ENCODE measurements at regions not wholly inside any gene's neighbourhood (a gene's known extent, or its start where the extent isn't known, plus 50 kb on each side); places are given as distances from the start of the nearest gene placed in this dataset.
"Not testable (repeated sequence)": the region's sequence is repeated elsewhere in the genome, so short reads cannot be mapped to it uniquely, and the experiment has no call there.

DNA sequence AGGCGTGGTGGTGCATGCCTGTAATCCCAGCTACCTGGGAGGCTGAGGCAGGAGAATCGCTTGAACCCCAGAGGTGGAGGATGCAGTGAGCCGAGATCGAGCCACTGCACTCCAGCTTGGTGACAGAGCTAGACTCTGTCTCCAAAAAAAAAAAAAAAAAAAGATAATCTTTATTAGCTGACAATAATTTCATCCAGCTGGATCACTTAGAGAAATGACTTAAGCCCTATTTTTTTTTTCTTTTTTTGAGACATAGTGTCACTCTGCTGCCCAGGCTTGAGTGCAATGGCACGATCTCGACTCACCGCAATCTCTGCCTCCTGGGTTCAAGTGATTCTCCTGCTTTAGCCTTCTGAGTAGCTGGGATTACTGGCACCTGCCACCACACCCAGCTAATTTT, 51.6 kb upstream of the MAP4K4 start:
- not testable (repeated sequence) for DNase-seq

DNA sequence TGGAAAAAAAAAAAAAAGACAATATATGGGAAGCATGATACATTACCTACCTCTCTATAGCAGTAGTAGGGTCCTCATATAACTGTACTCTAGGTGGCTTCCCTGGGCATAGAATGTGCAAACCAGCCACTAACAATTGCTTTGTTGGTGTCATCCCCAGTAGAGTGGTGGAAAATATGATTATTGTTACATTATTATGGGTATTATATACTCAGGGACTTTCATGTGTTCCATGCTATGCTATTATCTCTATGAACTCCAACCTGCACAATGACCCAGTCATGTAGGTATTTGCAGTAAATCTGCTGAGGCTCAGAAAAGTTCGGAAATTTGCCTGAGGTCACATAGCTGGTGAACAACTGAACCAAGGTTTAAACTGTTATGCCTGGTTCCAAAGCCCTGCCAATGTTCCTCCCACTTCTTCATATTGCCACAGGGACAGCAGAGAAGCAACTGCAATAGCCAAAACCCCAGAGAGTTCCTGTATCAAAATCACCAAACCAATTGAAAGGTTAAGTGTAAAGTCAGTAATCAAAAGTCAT, 52.6 kb upstream of the MAP4K4 start:
- no peak for DNase-seq

GRCh38 chr2:101643004-101643524, 54.4 kb upstream of the MAP4K4 start:
- no peak for DNase-seq

GRCh38 chr2:101638817-101639605, 58.5 kb upstream of the MAP4K4 start:
- DNase-seq, result no peak

GRCh38 chr2:101638181-101638711, 59.3 kb upstream of the MAP4K4 start:
- no peak for DNase-seq

DNA sequence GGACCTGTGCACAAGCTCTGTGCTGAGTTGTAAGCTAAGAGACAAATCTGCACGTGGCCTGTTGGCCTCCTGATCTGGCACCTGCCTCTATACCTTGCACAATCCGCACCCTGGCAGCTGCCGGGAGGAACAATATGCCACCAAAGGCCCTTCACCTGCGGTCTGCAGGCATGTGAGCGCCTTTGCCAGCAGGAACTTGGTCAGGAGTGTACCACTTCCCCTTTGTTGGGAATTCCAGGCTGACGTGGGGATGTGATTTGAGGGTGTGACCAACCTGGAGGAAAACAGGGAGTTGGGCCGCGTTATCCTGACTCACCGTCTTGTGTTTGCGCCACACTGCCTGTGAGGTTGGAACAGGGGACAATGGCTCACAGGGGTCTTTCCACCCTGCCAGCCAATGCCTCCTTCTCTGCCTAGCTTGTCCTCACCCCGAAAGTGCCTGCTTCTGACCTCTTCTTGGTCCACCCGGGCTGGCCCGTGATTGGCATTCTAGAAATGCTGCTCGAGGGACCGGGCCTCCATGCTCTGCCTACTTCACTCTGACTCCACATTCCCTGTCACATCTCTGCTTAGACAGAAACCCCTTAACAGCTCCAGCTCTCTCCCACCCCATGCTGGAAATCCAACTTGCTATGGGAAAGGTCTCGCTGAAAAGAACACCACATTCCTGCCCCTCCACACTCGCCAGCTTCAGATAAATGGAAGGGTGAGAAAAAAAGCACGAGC, 67.1 kb upstream of the MAP4K4 start:
- DNase-seq, result peak in 1 of 2 experiments; percentile 24

DNA sequence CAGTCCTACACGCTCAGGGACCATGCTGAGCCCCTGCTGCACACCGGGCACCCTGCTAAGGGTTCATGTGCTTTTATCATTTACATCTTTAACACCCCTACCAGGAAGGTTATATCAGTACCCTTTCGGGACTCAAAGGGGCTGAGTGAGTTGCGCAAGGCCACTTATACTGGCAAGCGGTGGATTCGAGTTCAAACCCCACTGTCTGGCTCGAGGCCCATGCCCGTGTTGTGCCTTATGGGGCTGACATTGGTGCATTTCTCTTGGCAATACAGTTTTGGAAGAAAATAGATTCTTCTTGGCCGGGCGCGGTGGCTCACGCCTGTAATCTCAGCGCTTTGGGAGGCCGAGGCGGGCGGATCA, 69.5 kb upstream of the MAP4K4 start:
- DNase-seq, result no peak

DNA sequence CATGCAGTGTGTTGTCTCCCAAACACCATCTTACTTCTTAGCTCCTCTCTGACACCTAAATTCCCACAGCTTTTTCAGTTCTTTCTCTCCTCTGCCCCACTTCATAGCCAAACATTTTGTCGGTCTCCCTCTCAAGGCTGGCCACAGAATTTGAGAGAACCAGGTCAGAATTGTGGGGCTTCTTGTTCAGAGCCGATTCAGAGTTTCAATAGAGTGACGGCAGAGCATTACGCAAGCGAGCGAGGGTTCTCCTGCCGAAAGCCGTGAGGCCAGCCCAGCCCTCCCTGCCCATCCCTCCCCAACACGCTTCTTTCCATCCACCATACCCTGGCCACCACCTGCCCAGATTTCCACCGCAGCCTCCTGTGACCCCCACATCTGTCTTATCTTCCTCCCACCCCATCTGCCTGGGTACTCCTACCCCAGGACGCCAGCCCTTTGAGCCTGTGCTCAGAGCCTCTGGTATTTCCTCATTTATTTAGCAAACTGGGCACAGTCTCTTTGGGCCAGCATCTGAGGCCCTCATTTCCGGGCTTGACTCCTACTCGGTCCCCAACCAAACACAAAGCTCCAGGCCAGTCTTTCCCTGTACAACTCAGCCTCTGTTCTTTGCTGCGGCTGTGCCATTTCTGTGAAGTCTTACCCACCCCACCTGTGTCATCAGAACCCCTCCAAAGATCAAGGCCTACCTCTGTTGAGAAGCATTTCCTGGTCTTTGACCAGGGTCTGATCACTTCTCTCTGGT, 70.0 kb upstream of the MAP4K4 start:
- DNase-seq, result no peak

DNA sequence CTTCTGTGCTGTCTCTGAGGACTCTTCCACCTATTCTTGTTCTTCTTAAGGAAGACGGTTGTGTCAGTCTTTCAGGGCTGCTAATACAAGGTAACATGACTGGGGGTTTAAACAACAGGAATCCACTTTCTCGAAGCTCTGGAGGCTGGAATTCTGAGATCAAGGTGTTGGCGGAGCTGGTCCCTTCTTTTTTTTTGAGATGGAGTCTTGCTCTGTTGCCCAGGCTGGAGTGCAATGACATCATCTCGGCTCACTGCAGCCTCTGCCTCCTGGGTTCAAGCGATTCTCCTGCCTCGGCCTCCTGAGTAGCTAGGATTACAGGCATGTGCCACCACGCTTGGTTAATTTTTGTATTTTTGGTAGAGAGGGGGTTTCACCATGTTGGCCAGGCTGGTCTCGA, 71.7 kb upstream of the MAP4K4 start:
- not testable (repeated sequence) for DNase-seq

GRCh38 chr2:101625387-101625786, 72.1 kb upstream of the MAP4K4 start:
- DNase-seq, result no peak

GRCh38 chr2:101624706-101625332, 72.7 kb upstream of the MAP4K4 start:
- no peak for DNase-seq

DNA sequence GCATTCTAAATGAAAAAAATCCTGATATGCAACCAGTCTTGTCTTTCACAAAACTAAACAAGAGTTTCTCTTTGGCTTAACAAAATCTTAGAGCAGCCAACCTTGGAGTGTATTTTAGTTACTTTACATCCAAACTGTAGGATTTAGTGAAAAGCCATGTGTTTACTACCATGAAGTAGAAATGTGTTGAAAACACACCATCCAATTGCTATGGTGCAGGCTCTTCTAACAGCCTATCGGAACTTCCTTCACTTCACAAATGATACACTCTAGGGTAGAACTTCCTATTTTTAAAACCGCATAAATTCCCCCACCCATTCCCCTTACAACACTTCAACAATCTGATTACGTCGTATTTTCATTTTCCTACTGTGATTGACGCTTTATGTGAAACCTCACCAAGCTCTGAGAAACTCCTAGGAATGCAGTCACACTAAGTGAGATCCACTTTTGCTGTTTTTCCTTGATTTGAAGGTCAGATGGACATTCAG, 74.4 kb upstream of the MAP4K4 start:
- DNase-seq, result no peak

- DNase-seq, result no peak
These were observed 75.1 kb upstream of the MAP4K4 start for GRCh38 chr2:101622210-101623030.

- DNase-seq, result no peak
These were observed 78.3 kb upstream of the MAP4K4 start for GRCh38 chr2:101619191-101619591.

DNA sequence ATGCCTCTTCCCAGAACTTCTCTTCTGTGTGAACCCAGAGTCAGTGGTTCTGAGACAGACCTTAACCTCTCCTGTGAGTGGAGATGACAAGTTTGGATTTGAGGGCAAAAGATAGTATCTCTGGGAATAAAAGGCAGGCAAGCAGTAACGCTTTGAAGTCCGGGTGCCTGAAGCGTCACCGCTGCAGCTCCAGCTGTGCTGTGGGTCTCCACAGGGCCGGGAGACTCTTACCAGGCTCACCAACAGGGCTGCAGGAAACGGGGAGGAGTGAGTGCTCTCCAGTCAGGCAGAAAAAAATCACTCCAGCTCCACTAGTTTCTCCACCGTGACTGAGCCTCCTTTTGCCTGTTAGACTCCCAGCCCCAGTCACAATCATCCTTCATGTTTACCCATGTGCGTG, 79.7 kb upstream of the MAP4K4 start:
- no peak for DNase-seq

DNA sequence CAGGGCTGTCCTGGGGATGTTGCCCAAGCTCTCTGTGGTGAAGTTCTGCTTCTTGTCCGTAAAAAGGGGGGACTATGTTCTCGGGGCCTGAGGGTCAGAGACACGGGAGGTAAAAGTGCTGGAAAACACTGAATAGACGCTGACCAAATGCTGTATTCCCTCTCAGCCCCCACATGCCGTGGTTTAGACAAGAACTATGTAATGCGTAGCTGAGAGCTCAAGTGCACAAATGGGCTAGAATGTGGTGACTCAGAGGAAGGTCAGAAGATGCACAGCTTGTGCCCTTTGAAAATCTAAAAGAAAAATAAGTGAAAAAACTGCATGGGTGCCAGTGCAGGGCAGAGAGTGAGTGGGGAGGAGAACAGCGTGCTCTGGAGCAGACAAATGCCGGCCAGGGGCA, 80.3 kb upstream of the MAP4K4 start:
- DNase-seq, result no peak

DNA sequence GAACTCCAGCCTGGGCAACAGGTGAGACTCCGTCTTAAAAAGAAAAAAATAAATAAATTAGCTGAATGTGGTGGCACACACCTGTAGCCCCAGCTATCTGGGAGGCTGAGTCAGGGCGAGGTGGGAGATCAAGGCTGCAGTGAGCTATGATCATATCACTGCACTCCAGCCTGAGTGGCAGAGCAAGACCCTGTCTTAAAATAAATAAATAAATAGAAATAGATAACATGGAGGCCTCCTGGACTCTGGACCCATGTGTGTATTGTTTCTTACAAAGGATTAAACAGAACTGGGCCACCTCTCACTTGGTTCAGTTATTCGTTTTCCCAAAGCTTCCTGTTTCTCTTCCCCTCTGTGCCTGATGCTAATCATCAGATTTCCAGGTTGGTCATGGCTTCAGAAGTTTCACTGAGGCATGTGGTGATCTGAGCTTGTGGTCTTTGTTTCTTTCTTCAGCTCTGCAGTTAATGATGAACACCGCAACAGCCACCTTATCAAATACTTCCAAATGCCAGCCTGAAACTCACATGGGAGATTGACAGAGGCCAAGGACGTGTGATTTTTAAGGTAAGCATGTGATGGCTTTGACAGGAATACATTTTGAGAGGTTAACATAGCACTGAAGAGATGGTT, 83.3 kb upstream of the MAP4K4 start:
- DNase-seq, result no peak

DNA sequence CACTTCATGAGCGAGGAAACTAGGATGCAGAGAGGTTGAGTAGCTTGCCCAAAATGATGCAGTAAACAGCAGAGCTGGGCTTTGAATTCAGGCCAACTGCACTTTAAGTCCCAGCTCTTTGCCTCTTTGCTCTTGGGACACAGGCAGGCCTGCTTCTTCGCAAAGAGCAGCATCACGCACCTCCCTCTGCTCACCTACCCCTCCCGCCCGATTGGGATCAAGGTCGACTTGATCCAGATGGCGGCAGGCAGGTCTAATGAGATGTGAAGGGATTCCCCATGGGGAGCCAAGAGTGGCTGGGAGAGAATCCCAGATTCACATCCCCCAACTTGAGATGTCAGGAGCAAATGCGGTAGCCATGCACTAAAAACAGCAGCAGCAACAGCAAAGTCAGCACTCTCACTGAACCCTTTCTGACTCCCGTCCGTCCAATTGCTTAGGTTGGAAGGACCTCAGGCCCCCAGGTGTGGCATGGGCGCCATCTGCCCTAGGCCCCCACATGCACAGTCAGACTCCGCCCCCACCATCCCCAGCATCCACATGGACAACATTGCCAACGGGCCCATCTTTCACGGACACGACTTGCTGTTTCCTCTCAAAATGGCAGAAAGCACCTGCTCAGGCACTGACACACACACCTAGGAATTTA, 84.3 kb upstream of the MAP4K4 start:
- no peak for DNase-seq

DNA sequence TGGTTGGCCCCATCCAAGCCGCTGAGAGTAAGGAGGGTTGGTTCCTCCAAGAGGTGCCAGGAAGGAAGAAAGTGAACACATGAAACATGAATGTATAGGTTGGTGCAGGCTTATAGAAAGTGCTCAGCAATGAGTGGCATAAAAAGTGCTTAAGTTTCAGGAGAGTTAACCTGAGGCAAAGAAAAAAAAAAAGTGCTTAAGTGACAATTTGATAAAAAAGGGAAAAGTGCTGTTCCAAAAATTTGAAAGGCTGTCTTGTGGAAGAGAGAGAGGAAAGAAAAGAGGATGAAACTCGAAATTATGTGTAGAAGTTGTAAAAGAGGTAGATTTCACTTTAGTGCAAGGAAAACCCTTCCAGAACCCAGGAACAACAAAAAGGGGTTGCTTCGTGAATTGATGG, 85.5 kb upstream of the MAP4K4 start:
- DNase-seq, result no peak

GRCh38 chr2:101610750-101611315, 86.7 kb upstream of the MAP4K4 start:
- no peak for DNase-seq

All from SHP77 (cell line).